K562 (cell line): ENCODE measurements at regions not wholly inside any gene's neighbourhood (a gene's known extent, or its start where the extent isn't known, plus 50 kb on each side); places are given as distances from the start of the nearest gene placed in this dataset.

Experiments
- CBX5 ChIP-seq: IDR thresholded peaks from 2 replicates; pipeline ENCODE4 v1.6.1; 2014; ENCODE audit warnings: low read depth, borderline replicate concordance
- CEBPB ChIP-seq: fragments of 450-650 bp; IDR thresholded peaks from 2 replicates; pipeline ENCODE4 v1.6.1; 2016; ENCODE audit warnings: missing genetic modification characterization, missing compliant biosample characterization
- NFYB ChIP-seq: IDR thresholded peaks from 2 replicates; pipeline ENCODE4 v1.6.1; 2011; ENCODE audit warnings: mild to moderate bottlenecking, moderate library complexity; ENCODE audit not compliant: insufficient read length; ENCODE audit errors: extremely low read depth
- TARDBP ChIP-seq: fragments of 450-650 bp; IDR thresholded peaks from 2 replicates; pipeline ENCODE4 v1.6.1; 2016
- TCF7L2 ChIP-seq: fragments of 150-350 bp; IDR thresholded peaks from 2 replicates; pipeline ENCODE4 v1.6.1; 2016; ENCODE audit warnings: low read depth, mild to moderate bottlenecking, low read length, moderate library complexity
- TF ChIP-seq, protein P1 (sequence below): sonication (generic); formaldehyde crosslinking; IDR thresholded peaks from 2 replicates; pipeline ENCODE4 v1.8.0; 2022; ENCODE audit warnings: mild to moderate bottlenecking, low read depth, missing genetic modification reagents
- TF ChIP-seq, protein P2 (sequence below): fragments of 150-350 bp; conservative IDR thresholded peaks from 2 replicates; pipeline ENCODE4 v1.6.1; 2014; ENCODE audit warnings: low read length
- TF ChIP-seq, protein P3 (sequence below): fragments of 450-650 bp; IDR thresholded peaks from one replicate; pipeline ENCODE4 v1.6.1; 2018; ENCODE audit warnings: mild to moderate bottlenecking, moderate library complexity; ENCODE audit not compliant: partially characterized antibody

DNA sequence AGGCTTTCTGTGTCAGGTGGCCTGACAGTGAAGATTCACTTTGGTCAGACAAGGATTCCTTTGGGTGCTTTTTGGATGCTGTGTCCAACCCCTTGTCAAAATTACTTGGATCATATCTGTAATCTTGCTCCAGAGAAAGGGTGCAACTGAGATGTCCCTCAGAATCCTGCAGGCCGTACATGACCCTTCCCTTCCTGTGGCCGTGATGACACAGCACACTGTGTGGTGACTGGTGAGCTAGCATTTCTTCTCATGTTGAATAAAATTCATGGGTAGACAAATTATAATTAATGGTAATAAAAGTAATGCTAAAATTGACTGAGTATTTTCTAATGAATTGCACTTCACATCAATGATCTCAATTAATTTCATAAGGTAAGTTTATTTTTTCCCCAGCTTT, 356.2 kb downstream of the LPIN1 start:
- TF ChIP-seq, protein P1, sequence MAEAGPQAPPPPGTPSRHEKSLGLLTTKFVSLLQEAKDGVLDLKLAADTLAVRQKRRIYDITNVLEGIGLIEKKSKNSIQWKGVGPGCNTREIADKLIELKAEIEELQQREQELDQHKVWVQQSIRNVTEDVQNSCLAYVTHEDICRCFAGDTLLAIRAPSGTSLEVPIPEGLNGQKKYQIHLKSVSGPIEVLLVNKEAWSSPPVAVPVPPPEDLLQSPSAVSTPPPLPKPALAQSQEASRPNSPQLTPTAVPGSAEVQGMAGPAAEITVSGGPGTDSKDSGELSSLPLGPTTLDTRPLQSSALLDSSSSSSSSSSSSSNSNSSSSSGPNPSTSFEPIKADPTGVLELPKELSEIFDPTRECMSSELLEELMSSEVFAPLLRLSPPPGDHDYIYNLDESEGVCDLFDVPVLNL (CRISPR knock-in tag), result no peak
- TF ChIP-seq TCF7L2 (no peak), TARDBP (no peak), CEBPB (tag) (no peak), CBX5 (no peak), NFYB (no peak)
- TF ChIP-seq, protein P2, sequence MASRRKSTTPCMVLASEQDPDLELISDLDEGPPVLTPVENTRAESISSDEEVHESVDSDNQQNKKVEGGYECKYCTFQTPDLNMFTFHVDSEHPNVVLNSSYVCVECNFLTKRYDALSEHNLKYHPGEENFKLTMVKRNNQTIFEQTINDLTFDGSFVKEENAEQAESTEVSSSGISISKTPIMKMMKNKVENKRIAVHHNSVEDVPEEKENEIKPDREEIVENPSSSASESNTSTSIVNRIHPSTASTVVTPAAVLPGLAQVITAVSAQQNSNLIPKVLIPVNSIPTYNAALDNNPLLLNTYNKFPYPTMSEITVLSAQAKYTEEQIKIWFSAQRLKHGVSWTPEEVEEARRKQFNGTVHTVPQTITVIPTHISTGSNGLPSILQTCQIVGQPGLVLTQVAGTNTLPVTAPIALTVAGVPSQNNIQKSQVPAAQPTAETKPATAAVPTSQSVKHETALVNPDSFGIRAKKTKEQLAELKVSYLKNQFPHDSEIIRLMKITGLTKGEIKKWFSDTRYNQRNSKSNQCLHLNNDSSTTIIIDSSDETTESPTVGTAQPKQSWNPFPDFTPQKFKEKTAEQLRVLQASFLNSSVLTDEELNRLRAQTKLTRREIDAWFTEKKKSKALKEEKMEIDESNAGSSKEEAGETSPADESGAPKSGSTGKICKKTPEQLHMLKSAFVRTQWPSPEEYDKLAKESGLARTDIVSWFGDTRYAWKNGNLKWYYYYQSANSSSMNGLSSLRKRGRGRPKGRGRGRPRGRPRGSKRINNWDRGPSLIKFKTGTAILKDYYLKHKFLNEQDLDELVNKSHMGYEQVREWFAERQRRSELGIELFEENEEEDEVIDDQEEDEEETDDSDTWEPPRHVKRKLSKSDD, result no peak
- TF ChIP-seq, protein P3, sequence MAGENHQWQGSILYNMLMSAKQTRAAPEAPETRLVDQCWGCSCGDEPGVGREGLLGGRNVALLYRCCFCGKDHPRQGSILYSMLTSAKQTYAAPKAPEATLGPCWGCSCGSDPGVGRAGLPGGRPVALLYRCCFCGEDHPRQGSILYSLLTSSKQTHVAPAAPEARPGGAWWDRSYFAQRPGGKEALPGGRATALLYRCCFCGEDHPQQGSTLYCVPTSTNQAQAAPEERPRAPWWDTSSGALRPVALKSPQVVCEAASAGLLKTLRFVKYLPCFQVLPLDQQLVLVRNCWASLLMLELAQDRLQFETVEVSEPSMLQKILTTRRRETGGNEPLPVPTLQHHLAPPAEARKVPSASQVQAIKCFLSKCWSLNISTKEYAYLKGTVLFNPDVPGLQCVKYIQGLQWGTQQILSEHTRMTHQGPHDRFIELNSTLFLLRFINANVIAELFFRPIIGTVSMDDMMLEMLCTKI, result no peak
